ENCODE measurements at regions not wholly inside any gene's neighbourhood (a gene's known extent, or its start where the extent isn't known, plus 50 kb on each side); places are given as distances from the start of the nearest gene placed in this dataset.

- no peak for DNase-seq (ENCODE audit: low read depth)
- in situ Hi-C loops (cut with HindIII; ENCODE audit: low sequenced_read_pairs) = no loop called here
- no peak overlapping the region for H3K4me3 ChIP-seq (ENCODE audit: low read depth, low read length)
- no peak for TF ChIP-seq CTCF (IDR thresholded peaks at IDR 0.05; ENCODE audit: low read depth, low read length, missing control alignments)
Measured at GRCh38 chr1:147463022-147463421, 78.3 kb upstream of the BCL9 start.

- no peak for TF ChIP-seq CTCF (IDR thresholded peaks at IDR 0.05; ENCODE audit: low read depth, low read length, missing control alignments)
- in situ Hi-C loops (cut with HindIII; ENCODE audit: low sequenced_read_pairs) = no loop called here
- H3K4me3 ChIP-seq (ENCODE audit: low read depth, low read length) = no peak overlapping the region
- no peak for DNase-seq (ENCODE audit: low read depth)
Measured at GRCh38 chr1:147466543-147466942, 74.8 kb upstream of the BCL9 start.

GRCh38 chr1:147470079-147470478 is 71.2 kb upstream of the BCL9 start:
- no peak overlapping the region for H3K4me3 ChIP-seq (ENCODE audit: low read depth, low read length)
- in situ Hi-C loops (cut with HindIII; ENCODE audit: low sequenced_read_pairs) = no loop called here
- no peak for DNase-seq (ENCODE audit: low read depth)
- no peak for TF ChIP-seq CTCF (IDR thresholded peaks at IDR 0.05; ENCODE audit: low read depth, low read length, missing control alignments)

- DNase-seq (ENCODE audit: low read depth) = no peak
- H3K4me3 ChIP-seq (ENCODE audit: low read depth, low read length) = no peak overlapping the region
- no peak for TF ChIP-seq CTCF (IDR thresholded peaks at IDR 0.05; ENCODE audit: low read depth, low read length, missing control alignments)
- in situ Hi-C loops (cut with HindIII; ENCODE audit: low sequenced_read_pairs) = no loop called here
Measured at GRCh38 chr1:147472489-147472888, 68.8 kb upstream of the BCL9 start.

GRCh38 chr1:147472966-147473732 is 68.2 kb upstream of the BCL9 start:
- no peak for DNase-seq (ENCODE audit: low read depth)
- in situ Hi-C loops (cut with HindIII; ENCODE audit: low sequenced_read_pairs) = no loop called here
- TF ChIP-seq CTCF (IDR thresholded peaks at IDR 0.05; ENCODE audit: low read depth, low read length, missing control alignments) = no peak
- no peak overlapping the region for H3K4me3 ChIP-seq (ENCODE audit: low read depth, low read length)

GRCh38 chr1:147473733-147474049 is 67.6 kb upstream of the BCL9 start:
- DNase-seq (ENCODE audit: low read depth) = no peak
- H3K4me3 ChIP-seq (ENCODE audit: low read depth, low read length) = no peak overlapping the region
- TF ChIP-seq CTCF (IDR thresholded peaks at IDR 0.05; ENCODE audit: low read depth, low read length, missing control alignments) = no peak
- in situ Hi-C loops (cut with HindIII; ENCODE audit: low sequenced_read_pairs) = no loop called here
